ENCODE measurements at regions not wholly inside any gene's neighbourhood (a gene's known extent, or its start where the extent isn't known, plus 50 kb on each side); places are given as distances from the start of the nearest gene placed in this dataset.

- TF ChIP-seq CTCF (IDR thresholded peaks at IDR 0.05; ENCODE audit: borderline replicate concordance, extremely low read depth, low read length, poor library complexity, severe bottlenecking) (no peak), EZH2 (IDR thresholded peaks at IDR 0.05; ENCODE audit: borderline replicate concordance, low read depth, low read length, severe bottlenecking) (no peak)
Measured at GRCh38 chr14:46008348-46008747, 643.2 kb downstream of the RPL10L start.
